ENCODE measurements at regions not wholly inside any gene's neighbourhood (a gene's known extent, or its start where the extent isn't known, plus 50 kb on each side); places are given as distances from the start of the nearest gene placed in this dataset.
A peak's percentile ranks its signal among the peaks of the same experiment; 100 is the strongest.

DNA sequence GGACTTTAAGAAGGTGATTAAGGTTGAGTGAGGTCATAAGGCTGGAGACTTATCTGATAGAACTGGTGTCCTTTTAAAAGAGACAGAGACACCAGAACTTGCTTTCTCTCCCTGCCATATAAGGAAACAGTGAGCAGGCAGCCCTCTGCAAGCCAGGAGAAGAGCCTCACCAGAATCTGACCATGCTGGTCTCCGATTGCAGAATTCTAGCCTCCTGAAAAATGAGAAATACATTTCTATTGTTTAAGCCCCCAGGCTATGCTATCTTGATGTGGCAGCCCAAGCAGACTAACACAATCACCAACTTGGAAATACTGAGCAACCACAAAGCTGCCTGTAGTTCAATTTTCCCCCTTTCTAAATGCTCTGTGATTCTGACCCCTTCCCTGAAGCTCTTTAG is 161.4 kb upstream of the RARB start:
- Histone ChIP-seq H3K4me1 (replicated peaks in 1 of 4; ENCODE audit: control insufficient read depth in 3 of 4, insufficient read depth in 4 of 4, low read length in 3 of 4) (no peaks in the 10 kb centered on the region), H3K36me3 (ENCODE audit: control insufficient read depth in 2 of 4, insufficient read depth in 4 of 4, low read length in 3 of 4) (no peaks in the 10 kb centered on the region), H4K20me1 (replicated peaks in 1 of 2; ENCODE audit: control insufficient read depth in 1 of 2, insufficient read depth in 2 of 2, low read length in 2 of 2) (no peaks in the 10 kb centered on the region), H3K4ac (replicated peaks; ENCODE audit: insufficient read length, low read depth, low read length) (no peak overlapping the region), H3K23ac (ENCODE audit: insufficient read length) (no peak overlapping the region), H3K79me2 (ENCODE audit: control insufficient read depth in 1 of 2, insufficient read depth in 2 of 2, low read length in 2 of 2) (no peaks in the 10 kb centered on the region), H4K91ac (replicated peaks; ENCODE audit: insufficient read length, low read length) (no peak overlapping the region), H3K9me3 (ENCODE audit: insufficient read depth in 2 of 2, low read depth in 1 of 2, low read length in 1 of 2) (no peaks in the 10 kb centered on the region), H2AK5ac (ENCODE audit: low read depth, low read length) (no peak overlapping the region), H3K14ac (ENCODE audit: insufficient read length) (no peak overlapping the region), H2BK15ac (ENCODE audit: low read length) (no peak overlapping the region), H2BK5ac (ENCODE audit: low read depth, low read length) (no peak overlapping the region), H4K5ac (ENCODE audit: insufficient read length, low read depth, low read length) (no peak overlapping the region), H3K56ac (replicated peaks; ENCODE audit: insufficient read length, low read depth, low read length) (no peak overlapping the region), H2BK20ac (ENCODE audit: low read length) (no peak overlapping the region), H4K8ac (ENCODE audit: extremely low read depth, insufficient read depth, low read length) (no peak overlapping the region), H2BK12ac (ENCODE audit: low read depth, low read length) (no peak overlapping the region), H3K79me1 (ENCODE audit: low read depth, low read length) (no peaks in the 10 kb centered on the region), H2BK120ac (replicated peaks; ENCODE audit: low read depth, low read length) (no peak overlapping the region), H3K23me2 (ENCODE audit: low read depth, low read length) (no peaks in the 10 kb centered on the region), H3K27ac (ENCODE audit: low read depth, low read length) (no peak overlapping the region), H2AFZ (ENCODE audit: low read length) (no peak overlapping the region), H3K18ac (ENCODE audit: extremely low read depth, low read length) (no peak overlapping the region), H3K4me3 (ENCODE audit: extremely low read depth in 1 of 4, insufficient read depth in 2 of 4, low read depth in 3 of 4, low read length in 4 of 4) (no peak overlapping the region), H3K4me2 (ENCODE audit: insufficient read depth in 1 of 2, low read depth in 2 of 2, low read length in 2 of 2) (no peak overlapping the region), H3K27me3 (replicated peaks in 1 of 4; ENCODE audit: control insufficient read depth in 3 of 4, extremely low read depth in 1 of 4, insufficient read depth in 3 of 4, low read length in 3 of 4) (no peaks in the 10 kb centered on the region), H3K9ac (replicated peaks in 1 of 4; ENCODE audit: extremely low read depth in 1 of 4, low read depth in 3 of 4, low read length in 3 of 4) (no peak overlapping the region)
- no peak for FAIRE-seq
- 80% methylated on average over 1 of the region's 1 CpG; no CpG with 5 or more reads in 1 of the 2 experiments for WGBS, 2 experiments (ENCODE audit: extremely low coverage in 1 of 2, insufficient coverage in 1 of 2, insufficient read length in 1 of 2, insufficient replicate concordance in 2 of 2, low coverage in 1 of 2, low lambda C conversion rate in 2 of 2, missing lambda C conversion rate in 1 of 2)
- ChIA-PET CTCF (ENCODE audit: partially characterized antibody) (no interaction called here), POLR2A (ENCODE audit: partially characterized antibody) (no interaction called here)
- no peak for TF ChIP-seq EZH2 (IDR thresholded peaks at IDR 0.05; ENCODE audit: low read depth, low read length, severe bottlenecking)
- TF ChIP-seq SRF (IDR thresholded peaks at IDR 0.05; ENCODE audit: low read depth, low read length) = peak; percentile 49; the same call in 1 of the 2 replicates
- DNase-seq (ENCODE audit: low read depth in 1 of 2, low spot score in 2 of 2) = no peak

All from H1 (cell line).